AG10803 (cell line): ENCODE measurements at regions not wholly inside any gene's neighbourhood (a gene's known extent, or its start where the extent isn't known, plus 50 kb on each side); places are given as distances from the start of the nearest gene placed in this dataset.

Source experiments
- DNase-seq: peaks from one replicate; pipeline ENCODE4 v3.0.0; 2010; ENCODE audit warnings: low read depth
- H3K4me3 ChIP-seq: 2 replicates; pipeline ENCODE4 v1.5.1; 2011; ENCODE audit warnings: mild to moderate bottlenecking, low read length, control low read depth
- TF ChIP-seq, protein P1 (sequence below): conservative IDR thresholded peaks from 2 replicates; pipeline ENCODE4 v1.5.1; 2011; ENCODE audit warnings: mild to moderate bottlenecking, low read length, control low read depth, inconsistent platforms

DNA sequence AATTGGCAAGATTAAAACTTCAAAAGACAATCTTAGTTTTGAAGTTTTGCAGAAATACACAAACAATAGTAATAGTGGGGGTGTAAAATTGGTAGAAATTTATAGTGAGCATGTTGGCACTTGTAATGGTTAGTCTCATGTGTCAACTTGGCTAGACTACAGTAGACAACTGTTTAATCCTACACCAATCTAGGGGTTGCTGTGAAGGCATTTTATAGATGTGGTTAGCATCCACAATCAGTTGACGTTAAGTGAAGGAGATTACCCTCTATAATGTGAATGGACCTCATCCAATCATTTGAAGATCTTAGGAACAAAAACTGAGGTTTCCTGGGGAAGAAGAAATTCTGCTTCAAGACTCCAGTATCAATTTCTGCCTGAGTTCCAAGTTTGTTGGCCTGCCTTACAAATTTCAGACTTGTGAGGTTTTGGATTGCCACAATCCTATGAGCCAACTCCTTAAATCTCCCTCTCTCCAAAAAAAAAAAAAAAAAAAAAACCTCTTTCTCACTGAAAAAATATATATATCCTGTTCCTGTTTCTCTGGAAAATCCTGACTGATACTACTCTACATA, 531.6 kb upstream of the IGFBP3 start:
- peak; percentile 36 for DNase-seq
- H3K4me3 ChIP-seq = no peak overlapping the region
- TF ChIP-seq, protein P1, sequence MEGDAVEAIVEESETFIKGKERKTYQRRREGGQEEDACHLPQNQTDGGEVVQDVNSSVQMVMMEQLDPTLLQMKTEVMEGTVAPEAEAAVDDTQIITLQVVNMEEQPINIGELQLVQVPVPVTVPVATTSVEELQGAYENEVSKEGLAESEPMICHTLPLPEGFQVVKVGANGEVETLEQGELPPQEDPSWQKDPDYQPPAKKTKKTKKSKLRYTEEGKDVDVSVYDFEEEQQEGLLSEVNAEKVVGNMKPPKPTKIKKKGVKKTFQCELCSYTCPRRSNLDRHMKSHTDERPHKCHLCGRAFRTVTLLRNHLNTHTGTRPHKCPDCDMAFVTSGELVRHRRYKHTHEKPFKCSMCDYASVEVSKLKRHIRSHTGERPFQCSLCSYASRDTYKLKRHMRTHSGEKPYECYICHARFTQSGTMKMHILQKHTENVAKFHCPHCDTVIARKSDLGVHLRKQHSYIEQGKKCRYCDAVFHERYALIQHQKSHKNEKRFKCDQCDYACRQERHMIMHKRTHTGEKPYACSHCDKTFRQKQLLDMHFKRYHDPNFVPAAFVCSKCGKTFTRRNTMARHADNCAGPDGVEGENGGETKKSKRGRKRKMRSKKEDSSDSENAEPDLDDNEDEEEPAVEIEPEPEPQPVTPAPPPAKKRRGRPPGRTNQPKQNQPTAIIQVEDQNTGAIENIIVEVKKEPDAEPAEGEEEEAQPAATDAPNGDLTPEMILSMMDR = no peak

DNA sequence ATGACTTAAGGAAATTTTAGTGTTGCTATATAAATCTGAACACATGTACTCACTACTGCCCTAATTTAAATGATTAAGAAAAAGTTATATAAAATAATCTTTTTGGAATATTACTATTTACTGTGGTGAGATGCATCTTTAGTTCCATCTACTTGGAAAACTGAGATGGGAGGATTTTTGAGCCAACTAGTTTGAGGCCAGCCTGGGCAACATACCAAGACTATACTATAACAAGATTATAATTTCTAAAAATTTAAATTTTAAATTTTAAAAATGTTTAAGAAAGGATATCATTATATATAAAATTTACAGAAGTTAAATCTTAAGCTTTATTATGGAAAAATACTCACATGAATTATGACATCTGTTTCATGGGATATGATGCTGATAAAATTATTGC, 530.8 kb upstream of the IGFBP3 start:
- TF ChIP-seq, protein P1 = no peak
- no peak for DNase-seq
- no peak overlapping the region for H3K4me3 ChIP-seq

DNA sequence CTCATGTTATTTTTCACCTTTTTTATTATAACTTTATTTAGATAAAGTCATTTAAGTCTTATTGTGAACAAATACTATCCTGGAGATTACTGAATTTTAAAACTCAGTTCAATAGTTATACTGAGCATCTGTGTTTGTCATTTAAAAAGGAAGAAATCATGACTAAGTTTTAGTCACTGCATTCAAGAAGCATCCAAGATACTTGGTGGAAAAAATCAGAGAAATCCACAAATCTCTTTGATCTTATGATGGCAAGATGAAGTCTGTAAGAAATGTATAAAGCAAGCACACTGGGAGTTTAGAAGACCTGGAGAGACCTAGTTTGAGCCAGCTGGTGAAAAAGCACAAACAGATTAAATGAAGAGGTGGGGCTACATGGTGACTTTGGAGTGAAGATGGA, 529.8 kb upstream of the IGFBP3 start:
- H3K4me3 ChIP-seq = no peak overlapping the region
- DNase-seq = peak; percentile 36
- TF ChIP-seq, protein P1 = no peak

DNA sequence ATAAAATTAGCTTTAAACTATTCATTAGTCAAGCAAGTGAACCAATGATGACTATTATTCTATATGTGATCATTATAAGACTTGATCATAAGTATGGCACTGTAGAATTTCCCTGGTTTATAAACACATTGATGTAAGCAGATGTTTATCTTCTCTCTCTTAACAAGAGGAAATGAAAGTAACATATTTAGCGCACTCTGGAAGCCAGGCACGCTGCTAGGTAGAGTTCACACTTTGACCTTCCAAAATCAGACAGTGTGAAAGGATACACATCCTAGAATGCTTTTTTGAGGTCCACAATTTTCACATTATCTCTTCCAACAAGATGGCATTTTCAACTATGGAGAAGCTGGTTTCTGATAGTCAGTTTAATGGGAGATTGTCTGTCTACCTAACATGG, 529.4 kb upstream of the IGFBP3 start:
- DNase-seq = no peak
- TF ChIP-seq, protein P1 = no peak
- no peak overlapping the region for H3K4me3 ChIP-seq

DNA sequence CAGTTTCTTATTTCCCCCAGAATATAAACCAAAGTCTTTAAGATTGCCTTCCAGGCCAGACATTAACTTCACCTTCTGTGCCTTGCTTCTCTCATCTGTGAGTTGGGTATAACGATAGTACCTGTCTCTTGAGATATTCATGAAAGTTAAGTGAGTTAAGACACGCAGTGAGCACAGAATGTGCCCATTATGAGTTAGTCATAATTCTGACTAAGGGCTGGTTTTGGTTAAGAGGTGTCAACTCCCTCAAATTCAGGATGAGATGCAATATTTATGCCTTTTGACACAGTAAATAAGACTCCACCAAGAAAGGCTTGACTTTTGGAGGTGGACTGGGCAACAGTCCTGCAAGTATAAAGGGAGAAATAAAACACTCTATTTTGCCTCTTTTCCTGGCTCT, 528.7 kb upstream of the IGFBP3 start:
- TF ChIP-seq, protein P1 = no peak
- DNase-seq = no peak

DNA sequence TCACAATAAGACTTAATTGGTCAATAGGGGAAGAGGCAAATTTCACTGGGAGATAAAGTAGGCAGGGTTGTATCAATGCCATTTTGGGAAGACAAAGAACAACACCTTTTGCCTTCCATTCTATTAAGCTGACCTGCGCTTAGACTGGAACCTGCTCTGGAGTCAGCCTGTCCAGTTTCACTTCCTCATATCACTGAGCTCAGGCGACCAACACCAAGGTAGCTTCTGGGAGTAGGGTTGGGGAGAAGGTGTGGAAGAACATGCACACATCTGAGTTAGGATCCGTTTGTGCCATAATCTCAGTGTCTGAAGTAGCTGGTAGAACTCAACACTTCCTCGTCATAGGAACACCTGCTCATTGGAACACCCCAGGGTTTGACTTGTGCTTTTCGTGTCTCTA, 527.4 kb upstream of the IGFBP3 start:
- no peak overlapping the region for H3K4me3 ChIP-seq
- DNase-seq = no peak
- TF ChIP-seq, protein P1 = no peak

More for the DNA sequence above, 528.7 kb upstream of the IGFBP3 start:
- no peak overlapping the region for H3K4me3 ChIP-seq

DNA sequence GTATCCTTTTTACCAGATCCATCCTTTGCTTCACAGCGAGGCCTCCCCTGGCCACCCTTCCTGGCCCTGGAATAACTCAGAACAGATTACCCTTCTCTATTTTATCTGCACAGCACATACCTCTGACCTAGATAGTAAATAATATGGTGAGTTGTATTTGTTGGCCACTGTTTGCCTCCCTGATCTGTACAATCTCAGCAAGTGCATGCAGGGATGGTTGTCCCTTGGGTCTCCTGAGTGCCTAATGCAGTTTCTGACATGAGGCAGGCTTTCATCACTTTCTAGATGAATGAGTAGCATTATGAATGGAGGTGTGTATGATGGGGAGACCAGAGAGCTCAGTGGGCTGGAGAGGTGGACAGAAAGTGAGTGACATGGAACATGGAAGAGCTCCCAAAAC, 525.1 kb upstream of the IGFBP3 start:
- no peak overlapping the region for H3K4me3 ChIP-seq
- no peak for DNase-seq
- TF ChIP-seq, protein P1 = no peak
